GM12878 (cell line): ENCODE measurements at regions not wholly inside any gene's neighbourhood (a gene's known extent, or its start where the extent isn't known, plus 50 kb on each side); places are given as distances from the start of the nearest gene placed in this dataset.

Experiments used
- ATAC-seq: fragments of 200-7000 bp; cut with Tn5 transposase; 3 replicates; pipeline ENCODE4 v1.9.1; 2020; ENCODE audit warnings: mild to moderate bottlenecking, moderate library complexity
- BruUV-seq: library from RNA; stranded (reverse); fragments of 400-500 nt; replicated peaks from 2 replicates; lab custom pipeline; 2021; lab: Mats Ljungman, UMichigan
- CTCF ChIA-PET: fragments of 300-600 bp; sonication (Branson Sonifier 250); formaldehyde crosslinking; extraction: SDS; loops from one replicate; lab custom pipeline; 2021; ENCODE audit warnings: inconsistent platforms; lab: Yijun Ruan, JAX
- POLR2A ChIA-PET: fragments of 350-600 bp; formaldehyde crosslinking; extraction: SDS; loops from one replicate; lab custom pipeline; 2021; ENCODE audit warnings: inconsistent platforms; lab: Charles Lee
- RAD21 ChIA-PET: fragments of 300-600 bp; sonication (Branson Sonifier 250); formaldehyde crosslinking; loops from one replicate; lab custom pipeline; 2023; ENCODE audit warnings: antibody characterized with exemption; ENCODE audit not compliant: unreplicated experiment; lab: Charles Lee
- SMC1A ChIA-PET: fragments of 300-600 bp; sonication (Branson Sonifier 250); formaldehyde crosslinking; loops from one replicate; lab custom pipeline; 2023; ENCODE audit not compliant: unreplicated experiment, uncharacterized antibody; lab: Charles Lee
- DNase-seq: peaks from one replicate; pipeline ENCODE4 v3.0.0-alpha.2; 2011; ENCODE audit warnings: low read depth, low spot score
- FAIRE-seq: peaks from 3 replicates; lab custom pipeline; 2011; peaks lifted over from hg19 to GRCh38; lab: Jason Lieb, UNC
- H2AFZ ChIP-seq: 2 replicates; pipeline ENCODE4 v1.6.0; 2011; ENCODE audit warnings: low read depth, low read length, control low read depth; ENCODE audit not compliant: control insufficient read depth
- H3K27ac ChIP-seq: 2 replicates; pipeline ENCODE4 v1.5.1; 2011; ENCODE audit warnings: control low read depth; ENCODE audit not compliant: control insufficient read depth, insufficient read depth
- H3K27me3 ChIP-seq, 2 experiments: replicated peaks in 1 of 2; 2 replicates each; pipeline versions ENCODE4 v1.6.0 to v1.6.1; 2011; ENCODE audit warnings: low read length in 1 of 2; ENCODE audit not compliant: control insufficient read depth in 2 of 2, insufficient read depth in 2 of 2
- H3K36me3 ChIP-seq, 2 experiments: 2 replicates each; pipeline ENCODE4 v1.5.1; 2011; ENCODE audit warnings: low read length in 1 of 2; ENCODE audit not compliant: control insufficient read depth in 2 of 2, insufficient read depth in 2 of 2
- H3K4me1 ChIP-seq: 2 replicates; pipeline ENCODE4 v1.6.1; 2011; ENCODE audit warnings: mild to moderate bottlenecking, low read length, moderate library complexity, mixed read lengths; ENCODE audit not compliant: control insufficient read depth, insufficient read depth
- H3K4me2 ChIP-seq: 2 replicates; pipeline ENCODE4 v1.6.0; 2011; ENCODE audit warnings: control low read depth; ENCODE audit not compliant: control insufficient read depth, insufficient read depth
- H3K4me3 ChIP-seq: fragments of 200-600 bp; sonication (generic); 2 replicates; pipeline ENCODE4 v1.5.1; 2016
- H3K79me2 ChIP-seq: 2 replicates; pipeline ENCODE4 v1.6.0; 2011; ENCODE audit warnings: low read length; ENCODE audit not compliant: control insufficient read depth, insufficient read depth
- H3K9ac ChIP-seq: 2 replicates; pipeline ENCODE4 v1.8.0; 2011; ENCODE audit warnings: low read length, control low read depth, mixed read lengths; ENCODE audit not compliant: control insufficient read depth, insufficient read depth
- H3K9me3 ChIP-seq: replicated peaks from 3 replicates; pipeline ENCODE4 v1.5.1; 2011; ENCODE audit warnings: mild to moderate bottlenecking, low read length; ENCODE audit not compliant: control insufficient read depth, insufficient read depth
- H4K20me1 ChIP-seq: 2 replicates; pipeline ENCODE4 v1.6.0; 2011; ENCODE audit not compliant: control insufficient read depth, insufficient read depth
- E2F4 ChIP-seq: IDR thresholded peaks from 2 replicates; pipeline ENCODE4 v1.6.1; 2012; ENCODE audit warnings: low read depth, low read length, improper control_type of control experiment
- HDAC2 ChIP-seq: fragments of 200-600 bp; sonication (generic); IDR thresholded peaks from 2 replicates; pipeline ENCODE4 v1.6.1; 2017
- IRF4 ChIP-seq: IDR thresholded peaks from 2 replicates; pipeline ENCODE4 v1.6.1; 2011; ENCODE audit warnings: low read depth, low read length
- MEF2A ChIP-seq: IDR thresholded peaks from 2 replicates; pipeline ENCODE4 v1.6.1; 2011; ENCODE audit warnings: low read depth, mild to moderate bottlenecking, low read length, moderate library complexity; ENCODE audit not compliant: insufficient read depth
- MTA3 ChIP-seq: IDR thresholded peaks from 2 replicates; pipeline ENCODE4 v1.6.1; 2012; ENCODE audit warnings: low read length, inconsistent platforms, borderline replicate concordance
- MYB ChIP-seq: fragments of 150-350 bp; IDR thresholded peaks from 2 replicates; pipeline ENCODE4 v1.6.1; 2014; ENCODE audit warnings: mild to moderate bottlenecking, low read depth, low read length, borderline replicate concordance
- NR2C2 ChIP-seq: IDR thresholded peaks from 2 replicates; pipeline ENCODE4 v1.6.1; 2011; ENCODE audit warnings: borderline replicate concordance, low read depth; ENCODE audit not compliant: control insufficient read depth, insufficient read length
- POU2F2 ChIP-seq: IDR thresholded peaks from 3 replicates; pipeline ENCODE4 v1.6.1; 2011; ENCODE audit warnings: low read depth, mild to moderate bottlenecking, low read length, borderline replicate concordance
- TCF3 ChIP-seq: IDR thresholded peaks from 2 replicates; pipeline ENCODE4 v1.6.1; 2012; ENCODE audit warnings: low read depth, mild to moderate bottlenecking, low read length, borderline replicate concordance; ENCODE audit not compliant: insufficient read depth
- ZNF592 ChIP-seq: fragments of 450-650 bp; IDR thresholded peaks from 2 replicates; pipeline ENCODE4 v1.6.1; 2017; ENCODE audit warnings: mild to moderate bottlenecking, moderate library complexity
- WGBS: methylation state at CpG from one replicate; pipeline ENCODE4 v1.1.6; 2016; ENCODE audit warnings: low lambda C conversion rate; ENCODE audit not compliant: insufficient replicate concordance, insufficient coverage; ENCODE audit errors: missing lambda C conversion rate; 5-methylcytosine and 5-hydroxymethylcytosine counted together
- in situ Hi-C: fragments of 300-500 bp; cut with MboI; formaldehyde crosslinking; loops from 9 replicates; pipeline ENCODE4 v1.14.3; 2018; ENCODE audit warnings: mixed read lengths
- intact Hi-C: fragments of 100-400 bp; cut with micrococcal nuclease; formaldehyde crosslinking; loops from one replicate; pipeline ENCODE4 v1.14.2; 2022; ENCODE audit not compliant: unreplicated experiment
- TF ChIP-seq, protein P1 (sequence below): fragments of 450-650 bp; IDR thresholded peaks from 2 replicates; pipeline ENCODE4 v1.6.1; 2017; ENCODE audit warnings: mild to moderate bottlenecking, moderate library complexity

GRCh38 chr5:17405976-17406375 lies 92.1 kb upstream of the TAF11L2 start:
- RAD21 ChIA-PET = no interaction called here
- no peak overlapping the region for H3K4me2 ChIP-seq
- DNase-seq (no peak), ATAC-seq (no peak), FAIRE-seq (no peak)
- H3K9ac ChIP-seq = no peak overlapping the region
- H2AFZ ChIP-seq = no peak overlapping the region
- CTCF ChIA-PET = no interaction called here
- 2% methylated on average over 2 of the region's 2 CpGs for WGBS
- SMC1A ChIA-PET = no interaction called here
- H3K79me2 ChIP-seq = no peaks in the 10 kb centered on the region
- no peaks in the 10 kb centered on the region for H3K4me1 ChIP-seq
- no peak overlapping the region for H3K27ac ChIP-seq
- intact Hi-C loops (no loop called here), in situ Hi-C loops (no loop called here)
- H3K27me3 ChIP-seq = no peaks in the 10 kb centered on the region
- TF ChIP-seq IRF4 = no peak
- no peak for TF ChIP-seq HDAC2
- TF ChIP-seq MYB = no peak
- TF ChIP-seq POU2F2 = no peak
- no peak for TF ChIP-seq TCF3
- no peak for TF ChIP-seq MEF2A
- no peak for TF ChIP-seq MTA3
- TF ChIP-seq E2F4 = no peak
- TF ChIP-seq ZNF592 = no peak
- no peak for TF ChIP-seq NR2C2
- TF ChIP-seq, protein P1, sequence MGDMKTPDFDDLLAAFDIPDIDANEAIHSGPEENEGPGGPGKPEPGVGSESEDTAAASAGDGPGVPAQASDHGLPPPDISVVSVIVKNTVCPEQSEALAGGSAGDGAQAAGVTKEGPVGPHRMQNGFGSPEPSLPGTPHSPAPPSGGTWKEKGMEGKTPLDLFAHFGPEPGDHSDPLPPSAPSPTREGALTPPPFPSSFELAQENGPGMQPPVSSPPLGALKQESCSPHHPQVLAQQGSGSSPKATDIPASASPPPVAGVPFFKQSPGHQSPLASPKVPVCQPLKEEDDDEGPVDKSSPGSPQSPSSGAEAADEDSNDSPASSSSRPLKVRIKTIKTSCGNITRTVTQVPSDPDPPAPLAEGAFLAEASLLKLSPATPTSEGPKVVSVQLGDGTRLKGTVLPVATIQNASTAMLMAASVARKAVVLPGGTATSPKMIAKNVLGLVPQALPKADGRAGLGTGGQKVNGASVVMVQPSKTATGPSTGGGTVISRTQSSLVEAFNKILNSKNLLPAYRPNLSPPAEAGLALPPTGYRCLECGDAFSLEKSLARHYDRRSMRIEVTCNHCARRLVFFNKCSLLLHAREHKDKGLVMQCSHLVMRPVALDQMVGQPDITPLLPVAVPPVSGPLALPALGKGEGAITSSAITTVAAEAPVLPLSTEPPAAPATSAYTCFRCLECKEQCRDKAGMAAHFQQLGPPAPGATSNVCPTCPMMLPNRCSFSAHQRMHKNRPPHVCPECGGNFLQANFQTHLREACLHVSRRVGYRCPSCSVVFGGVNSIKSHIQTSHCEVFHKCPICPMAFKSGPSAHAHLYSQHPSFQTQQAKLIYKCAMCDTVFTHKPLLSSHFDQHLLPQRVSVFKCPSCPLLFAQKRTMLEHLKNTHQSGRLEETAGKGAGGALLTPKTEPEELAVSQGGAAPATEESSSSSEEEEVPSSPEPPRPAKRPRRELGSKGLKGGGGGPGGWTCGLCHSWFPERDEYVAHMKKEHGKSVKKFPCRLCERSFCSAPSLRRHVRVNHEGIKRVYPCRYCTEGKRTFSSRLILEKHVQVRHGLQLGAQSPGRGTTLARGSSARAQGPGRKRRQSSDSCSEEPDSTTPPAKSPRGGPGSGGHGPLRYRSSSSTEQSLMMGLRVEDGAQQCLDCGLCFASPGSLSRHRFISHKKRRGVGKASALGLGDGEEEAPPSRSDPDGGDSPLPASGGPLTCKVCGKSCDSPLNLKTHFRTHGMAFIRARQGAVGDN = no peak
- H4K20me1 ChIP-seq = no peaks in the 10 kb centered on the region
- POLR2A ChIA-PET = no interaction called here
- BruUV-seq = no TSS peak
- no peaks in the 10 kb centered on the region for H3K36me3 ChIP-seq
- H3K4me3 ChIP-seq = no peak overlapping the region
- H3K9me3 ChIP-seq = no peaks in the 10 kb centered on the region
